GM12864 (cell line): ENCODE measurements at regions not wholly inside any gene's neighbourhood (a gene's known extent, or its start where the extent isn't known, plus 50 kb on each side); places are given as distances from the start of the nearest gene placed in this dataset.

Experiments
- DNase-seq: peaks from one replicate; pipeline ENCODE4 v3.0.0-alpha.2; 2011; ENCODE audit warnings: low read depth
- H3K4me3 ChIP-seq: 2 replicates; pipeline ENCODE4 v1.5.1; 2011; ENCODE audit warnings: mild to moderate bottlenecking, low read depth, low read length, control low read depth
- TF ChIP-seq, protein P1 (sequence below): IDR thresholded peaks from 2 replicates; pipeline ENCODE4 v1.5.1; 2011; ENCODE audit warnings: low read depth, mild to moderate bottlenecking, moderate library complexity, low read length, control low read depth, inconsistent platforms; ENCODE audit errors: missing control alignments

DNA sequence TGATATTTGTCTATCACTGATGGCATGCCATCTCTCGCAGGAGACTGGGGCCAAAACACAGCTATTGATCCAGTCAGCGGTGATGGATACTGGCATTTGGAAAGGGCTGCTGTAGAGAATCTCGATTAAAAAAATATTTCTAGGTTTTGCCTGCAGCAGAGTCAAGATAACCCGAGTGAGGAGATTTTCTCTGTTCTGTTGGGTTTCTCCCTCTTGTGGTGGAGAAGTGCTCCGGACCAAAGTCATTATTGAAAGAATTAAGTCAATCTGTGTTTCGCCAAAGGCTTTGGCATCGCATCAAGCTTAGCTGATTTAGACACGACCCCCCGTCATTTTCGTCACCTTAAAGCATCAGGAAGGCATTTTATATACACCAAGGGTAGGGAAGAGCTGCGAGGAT lies 97.1 kb upstream of the IRX2 start:
- TF ChIP-seq, protein P1, sequence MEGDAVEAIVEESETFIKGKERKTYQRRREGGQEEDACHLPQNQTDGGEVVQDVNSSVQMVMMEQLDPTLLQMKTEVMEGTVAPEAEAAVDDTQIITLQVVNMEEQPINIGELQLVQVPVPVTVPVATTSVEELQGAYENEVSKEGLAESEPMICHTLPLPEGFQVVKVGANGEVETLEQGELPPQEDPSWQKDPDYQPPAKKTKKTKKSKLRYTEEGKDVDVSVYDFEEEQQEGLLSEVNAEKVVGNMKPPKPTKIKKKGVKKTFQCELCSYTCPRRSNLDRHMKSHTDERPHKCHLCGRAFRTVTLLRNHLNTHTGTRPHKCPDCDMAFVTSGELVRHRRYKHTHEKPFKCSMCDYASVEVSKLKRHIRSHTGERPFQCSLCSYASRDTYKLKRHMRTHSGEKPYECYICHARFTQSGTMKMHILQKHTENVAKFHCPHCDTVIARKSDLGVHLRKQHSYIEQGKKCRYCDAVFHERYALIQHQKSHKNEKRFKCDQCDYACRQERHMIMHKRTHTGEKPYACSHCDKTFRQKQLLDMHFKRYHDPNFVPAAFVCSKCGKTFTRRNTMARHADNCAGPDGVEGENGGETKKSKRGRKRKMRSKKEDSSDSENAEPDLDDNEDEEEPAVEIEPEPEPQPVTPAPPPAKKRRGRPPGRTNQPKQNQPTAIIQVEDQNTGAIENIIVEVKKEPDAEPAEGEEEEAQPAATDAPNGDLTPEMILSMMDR: no peak
- DNase-seq: no peak
- H3K4me3 ChIP-seq: no peak overlapping the region

DNA sequence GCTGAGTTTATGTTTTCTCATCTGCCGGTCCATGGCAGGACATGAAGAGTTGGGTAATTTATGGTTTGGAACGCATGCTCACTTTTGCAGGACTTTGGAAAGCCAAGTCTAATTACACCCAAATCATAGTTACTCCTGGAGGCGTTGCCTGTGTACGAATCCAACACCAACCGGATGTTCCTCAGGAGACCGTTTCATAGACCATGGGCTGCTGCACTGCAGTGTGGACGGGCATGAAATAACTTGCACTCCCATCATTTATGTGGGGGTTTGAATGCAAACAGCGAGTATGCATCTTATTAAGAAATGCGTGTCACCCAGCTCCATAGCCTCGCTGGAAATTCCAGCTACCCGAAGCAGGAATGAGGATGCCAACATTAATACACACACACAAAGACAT lies 96.1 kb upstream of the IRX2 start:
- DNase-seq: no peak
- TF ChIP-seq, protein P1: no peak
- no peak overlapping the region for H3K4me3 ChIP-seq

DNA sequence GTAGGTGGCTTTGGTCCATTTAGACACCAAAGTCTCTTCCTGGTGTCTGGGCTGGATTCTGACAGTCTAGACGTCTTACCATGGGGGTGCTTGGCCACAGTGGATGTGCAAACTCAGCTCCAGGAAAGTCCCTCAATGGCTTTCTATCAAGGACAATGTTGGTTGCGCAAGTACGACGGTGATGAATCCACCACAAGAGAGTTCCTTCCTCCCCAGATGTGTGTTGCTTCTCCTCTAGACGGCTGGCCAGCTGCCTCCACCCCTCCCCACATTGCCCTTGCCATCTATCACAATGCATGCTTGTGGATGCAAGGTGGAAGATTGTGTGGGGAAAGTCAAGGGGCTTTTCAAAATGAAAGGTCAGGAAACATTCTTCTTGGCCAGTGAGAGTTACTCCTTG lies 89.7 kb upstream of the IRX2 start:
- TF ChIP-seq, protein P1: no peak
- DNase-seq: no peak
- no peak overlapping the region for H3K4me3 ChIP-seq

DNA sequence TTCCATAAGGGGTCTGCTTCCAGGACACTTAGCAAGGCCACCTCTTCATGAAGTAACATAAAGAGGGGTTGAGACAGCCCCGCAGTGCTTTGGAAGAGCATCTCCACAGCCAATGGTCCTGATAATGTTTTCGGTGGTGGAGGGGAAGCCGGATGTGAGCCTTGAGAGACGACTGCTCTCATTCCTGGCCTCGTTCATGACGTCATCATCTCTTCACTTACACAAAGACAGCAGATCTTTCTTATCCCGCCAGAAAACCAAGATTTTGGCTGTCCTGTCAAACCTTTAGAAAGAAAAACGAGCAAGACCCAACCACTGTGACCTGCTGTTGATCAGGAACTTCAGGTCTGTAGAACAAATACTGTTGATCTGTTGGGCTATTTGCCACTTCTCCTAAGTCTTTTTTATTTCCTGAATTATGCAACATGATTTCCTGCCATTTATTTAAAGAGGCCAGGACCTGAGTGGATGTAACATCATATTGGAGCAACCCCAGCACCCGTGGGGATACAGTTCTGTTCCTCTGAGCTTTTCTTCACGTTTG lies 89.0 kb upstream of the IRX2 start:
- no peak overlapping the region for H3K4me3 ChIP-seq
- no peak for DNase-seq
- TF ChIP-seq, protein P1: no peak

DNA sequence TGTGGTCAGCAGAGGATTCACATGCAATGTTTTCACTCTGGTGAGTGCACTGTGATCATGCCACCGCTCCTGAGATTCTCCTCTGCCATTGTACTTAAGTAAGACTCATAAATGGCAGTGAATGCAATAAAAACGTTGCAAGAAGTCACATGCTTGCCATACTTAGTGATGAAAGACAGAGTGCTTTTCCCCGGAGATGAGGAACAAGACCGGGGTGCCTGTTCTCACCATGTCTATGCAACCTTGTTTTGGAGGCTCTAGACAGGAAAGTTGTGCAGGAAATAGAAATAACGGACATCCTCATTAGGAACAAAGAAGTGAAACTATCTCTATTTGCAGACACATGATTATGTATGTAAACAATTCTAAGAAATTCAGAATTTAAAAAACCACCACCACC lies 84.7 kb upstream of the IRX2 start:
- no peak for DNase-seq
- no peak overlapping the region for H3K4me3 ChIP-seq
- TF ChIP-seq, protein P1: no peak

DNA sequence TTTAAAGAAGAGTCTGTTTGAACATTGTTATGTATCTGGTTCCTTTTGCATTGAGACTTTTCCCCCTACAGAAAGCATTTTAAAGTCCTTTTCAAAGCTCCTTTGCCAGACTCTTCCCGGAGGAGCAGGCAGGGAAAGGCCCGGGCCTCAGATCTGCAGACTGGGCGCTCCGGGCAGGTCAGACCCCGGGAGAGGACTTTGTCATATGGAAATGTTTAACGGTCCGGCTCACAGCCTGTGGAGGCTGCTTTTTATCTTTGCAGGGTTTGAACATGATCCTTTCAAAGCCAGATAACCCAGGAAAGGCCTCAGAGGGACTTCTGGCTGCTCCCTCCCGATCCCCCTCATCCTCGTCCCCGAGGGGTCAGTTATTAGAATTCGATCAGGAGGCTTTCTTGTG lies 82.1 kb upstream of the IRX2 start:
- DNase-seq: no peak
- no peak overlapping the region for H3K4me3 ChIP-seq
- TF ChIP-seq, protein P1: no peak

DNA sequence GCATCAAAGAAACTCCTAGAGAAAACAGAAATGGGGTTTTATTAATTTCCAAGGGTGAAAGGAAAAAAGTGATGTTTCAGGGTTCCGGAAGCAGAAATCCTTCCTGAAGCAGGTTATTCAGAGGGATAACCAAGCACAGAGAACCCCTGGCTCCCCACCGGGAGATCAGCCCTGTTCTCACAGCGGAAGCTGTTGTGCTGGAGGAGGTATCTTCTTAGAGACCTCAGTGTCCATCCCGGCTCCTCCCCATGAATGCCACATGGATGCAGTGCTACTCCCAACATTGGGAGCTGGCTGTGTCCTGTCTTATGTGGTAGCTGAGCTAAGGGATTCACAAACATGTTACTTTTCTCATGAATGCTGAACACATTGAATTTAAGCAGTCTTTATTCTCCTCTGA lies 80.9 kb upstream of the IRX2 start:
- DNase-seq: no peak
- H3K4me3 ChIP-seq: no peak overlapping the region
- TF ChIP-seq, protein P1: no peak
